CD4-positive, alpha-beta T cell treated with Interferon gamma for 1 hour (primary cell): ENCODE measurements at regions not wholly inside any gene's neighbourhood (a gene's known extent, or its start where the extent isn't known, plus 50 kb on each side); places are given as distances from the start of the nearest gene placed in this dataset.
"Not testable (repeated sequence)": the region's sequence is repeated elsewhere in the genome, so short reads cannot be mapped to it uniquely, and the experiment has no call there.

Source experiments
- DNase-seq: peaks from one replicate; pipeline ENCODE4 v3.0.0-alpha.2; 2020

- no peak for DNase-seq
These were observed 161.3 kb upstream of the CBLB start for GRCh38 chr3:106029954-106030626.

- DNase-seq = no peak
These were observed 161.8 kb upstream of the CBLB start for GRCh38 chr3:106030627-106030963.

- DNase-seq = no peak
These were observed 163.7 kb upstream of the CBLB start for GRCh38 chr3:106032479-106032878.

- DNase-seq = no peak
These were observed 164.8 kb upstream of the CBLB start for GRCh38 chr3:106033654-106034053.

- no peak for DNase-seq
These were observed 165.5 kb upstream of the CBLB start for GRCh38 chr3:106034313-106034712.

GRCh38 chr3:106035619-106036018 lies 166.8 kb upstream of the CBLB start:
- DNase-seq = no peak

GRCh38 chr3:106036696-106037095 lies 167.9 kb upstream of the CBLB start:
- DNase-seq = no peak

- DNase-seq = no peak
These were observed 178.4 kb upstream of the CBLB start for GRCh38 chr3:106047221-106047620.

GRCh38 chr3:106048946-106049481 lies 180.2 kb upstream of the CBLB start:
- no peak for DNase-seq

- DNase-seq = no peak
These were observed 181.0 kb upstream of the CBLB start for GRCh38 chr3:106049821-106050220.

GRCh38 chr3:106056931-106057330 lies 188.1 kb upstream of the CBLB start:
- DNase-seq = no peak

GRCh38 chr3:106058475-106058874 lies 189.7 kb upstream of the CBLB start:
- no peak for DNase-seq

GRCh38 chr3:106059953-106060517 lies 191.2 kb upstream of the CBLB start:
- no peak for DNase-seq

- DNase-seq = no peak
These were observed 195.1 kb upstream of the CBLB start for GRCh38 chr3:106063909-106064308.

- no peak for DNase-seq
These were observed 197.0 kb upstream of the CBLB start for GRCh38 chr3:106065831-106066230.

- no peak for DNase-seq
These were observed 198.9 kb upstream of the CBLB start for GRCh38 chr3:106067711-106068110.

GRCh38 chr3:106068381-106068780 lies 199.6 kb upstream of the CBLB start:
- DNase-seq = no peak

- DNase-seq = no peak
These were observed 200.0 kb upstream of the CBLB start for GRCh38 chr3:106068795-106069194.

- no peak for DNase-seq
These were observed 201.4 kb upstream of the CBLB start for GRCh38 chr3:106070187-106070586.

GRCh38 chr3:106071306-106071705 lies 202.5 kb upstream of the CBLB start:
- no peak for DNase-seq

GRCh38 chr3:106072596-106072995 lies 203.8 kb upstream of the CBLB start:
- DNase-seq = not testable (repeated sequence)

- not testable (repeated sequence) for DNase-seq
These were observed 205.0 kb upstream of the CBLB start for GRCh38 chr3:106073806-106074205.

GRCh38 chr3:106075731-106076130 lies 206.9 kb upstream of the CBLB start:
- DNase-seq = not testable (repeated sequence)

- DNase-seq = no peak
These were observed 209.8 kb upstream of the CBLB start for GRCh38 chr3:106078635-106079034.

GRCh38 chr3:106082616-106083015 lies 213.8 kb upstream of the CBLB start:
- no peak for DNase-seq
